Breast epithelium (tissue), 3 donors: ENCODE measurements at regions not wholly inside any gene's neighbourhood (a gene's known extent, or its start where the extent isn't known, plus 50 kb on each side); places are given as distances from the start of the nearest gene placed in this dataset.

Source experiments
- POLR2A ChIP-seq: fragments of 450-650 bp; IDR thresholded peaks from one replicate; pipeline ENCODE4 v1.6.1; 2016; ENCODE audit warnings: antibody characterized with exemption, mild to moderate bottlenecking, moderate library complexity
- TF ChIP-seq, protein P1 (sequence below), 3 donors: fragments of 450-650 bp; IDR thresholded peaks; one replicate each; pipeline ENCODE4 v1.5.1; 2016 to 2017; ENCODE audit warnings: antibody characterized with exemption in 3 of 3, mild to moderate bottlenecking in 3 of 3, moderate library complexity in 3 of 3

GRCh38 chr18:46406539-46406932 is 250.5 kb downstream of the LOXHD1 start:
- no peak for TF ChIP-seq POLR2A
- TF ChIP-seq, protein P1, sequence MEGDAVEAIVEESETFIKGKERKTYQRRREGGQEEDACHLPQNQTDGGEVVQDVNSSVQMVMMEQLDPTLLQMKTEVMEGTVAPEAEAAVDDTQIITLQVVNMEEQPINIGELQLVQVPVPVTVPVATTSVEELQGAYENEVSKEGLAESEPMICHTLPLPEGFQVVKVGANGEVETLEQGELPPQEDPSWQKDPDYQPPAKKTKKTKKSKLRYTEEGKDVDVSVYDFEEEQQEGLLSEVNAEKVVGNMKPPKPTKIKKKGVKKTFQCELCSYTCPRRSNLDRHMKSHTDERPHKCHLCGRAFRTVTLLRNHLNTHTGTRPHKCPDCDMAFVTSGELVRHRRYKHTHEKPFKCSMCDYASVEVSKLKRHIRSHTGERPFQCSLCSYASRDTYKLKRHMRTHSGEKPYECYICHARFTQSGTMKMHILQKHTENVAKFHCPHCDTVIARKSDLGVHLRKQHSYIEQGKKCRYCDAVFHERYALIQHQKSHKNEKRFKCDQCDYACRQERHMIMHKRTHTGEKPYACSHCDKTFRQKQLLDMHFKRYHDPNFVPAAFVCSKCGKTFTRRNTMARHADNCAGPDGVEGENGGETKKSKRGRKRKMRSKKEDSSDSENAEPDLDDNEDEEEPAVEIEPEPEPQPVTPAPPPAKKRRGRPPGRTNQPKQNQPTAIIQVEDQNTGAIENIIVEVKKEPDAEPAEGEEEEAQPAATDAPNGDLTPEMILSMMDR (IDR thresholded peaks at IDR 0.05) = no peak
